Esophagus muscularis mucosa (tissue), 3 donors: ENCODE measurements at regions not wholly inside any gene's neighbourhood (a gene's known extent, or its start where the extent isn't known, plus 50 kb on each side); places are given as distances from the start of the nearest gene placed in this dataset.

Source experiments
- CTCF ChIP-seq, 3 experiments: fragments of 200-600 bp in 2 of 3; fragments of 450-650 bp in 1 of 3; sonication (generic) in 2 of 3; IDR thresholded peaks; one replicate each; pipeline ENCODE4 v1.5.1; 2017 to 2019; ENCODE audit warnings: antibody characterized with exemption in 3 of 3, mild to moderate bottlenecking in 2 of 3, moderate library complexity in 1 of 3
- POLR2A ChIP-seq: fragments of 450-650 bp; IDR thresholded peaks from one replicate; pipeline ENCODE4 v1.6.1; 2017; ENCODE audit warnings: antibody characterized with exemption, moderate library complexity, mild to moderate bottlenecking, low read depth
- POLR2AphosphoS5 ChIP-seq, 2 donors: sonication (generic); formaldehyde crosslinking; IDR thresholded peaks; one replicate each; pipeline ENCODE4 v1.6.1; 2017; ENCODE audit warnings: antibody characterized with exemption in 2 of 2

GRCh38 chr2:52779446-52779845, 988.2 kb upstream of the CHAC2 start:
- TF ChIP-seq CTCF (IDR thresholded peaks at IDR 0.05) (no peak), POLR2A (no peak), POLR2AphosphoS5 (IDR thresholded peaks at IDR 0.05) (no peak)
